AG08395 (cell line): ENCODE measurements at regions not wholly inside any gene's neighbourhood (a gene's known extent, or its start where the extent isn't known, plus 50 kb on each side); places are given as distances from the start of the nearest gene placed in this dataset.

Experiments used
- DNase-seq: peaks from one replicate; pipeline ENCODE4 v3.0.0; 2012; ENCODE audit warnings: mixed read lengths, low spot score

DNA sequence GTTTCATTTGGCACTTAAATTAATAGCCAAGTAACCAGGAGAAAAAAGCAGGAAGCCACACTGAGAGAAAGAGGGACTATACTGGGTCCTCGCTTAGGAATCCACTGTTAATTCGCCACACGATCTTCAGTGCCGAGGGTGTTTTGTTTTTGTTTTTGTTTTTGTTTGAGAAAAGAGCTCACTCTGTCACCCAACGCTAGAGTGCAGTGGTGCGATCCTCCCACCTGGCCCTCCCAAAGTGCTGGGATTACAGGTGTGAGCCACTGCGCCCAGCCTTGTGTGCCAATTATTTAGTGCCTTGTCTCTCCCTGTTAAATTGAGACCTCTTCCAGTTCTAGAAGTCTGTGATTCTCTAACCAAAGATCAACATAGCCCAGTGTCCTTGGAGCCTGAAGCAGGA is 53.8 kb upstream of the TPM1 start:
- no peak for DNase-seq

DNA sequence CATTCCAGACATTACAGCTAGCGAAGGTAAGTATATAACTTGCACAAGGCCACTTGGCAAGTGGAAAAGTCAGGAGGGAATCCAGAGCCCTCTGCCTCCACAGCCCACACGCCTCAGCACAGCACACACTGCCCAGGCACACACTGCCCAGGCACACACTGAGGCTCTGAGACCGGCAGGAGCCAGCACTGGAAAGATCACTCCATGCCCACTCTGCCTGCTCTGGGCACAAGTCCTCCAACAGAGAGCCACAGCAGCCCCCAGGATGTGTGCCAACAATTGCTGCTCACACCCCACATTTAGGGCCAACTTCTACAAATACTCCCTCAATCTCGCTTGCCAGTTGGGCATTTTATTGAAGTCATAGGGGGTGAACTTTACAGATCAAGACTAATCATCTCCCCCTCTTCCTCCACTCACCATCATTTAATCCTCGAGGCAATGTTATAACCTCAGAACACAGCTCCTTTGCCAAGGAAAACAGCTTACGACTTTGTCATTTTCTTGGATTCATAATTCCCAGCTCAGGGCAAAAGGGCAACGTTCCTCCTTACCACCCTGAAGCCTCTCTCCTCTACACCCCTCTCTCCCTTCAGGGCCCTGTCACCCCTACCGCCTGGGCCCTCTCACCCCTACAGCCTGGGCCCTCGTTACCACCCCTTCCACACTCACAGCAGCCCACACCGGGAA is 53.0 kb upstream of the TPM1 start:
- DNase-seq = no peak

DNA sequence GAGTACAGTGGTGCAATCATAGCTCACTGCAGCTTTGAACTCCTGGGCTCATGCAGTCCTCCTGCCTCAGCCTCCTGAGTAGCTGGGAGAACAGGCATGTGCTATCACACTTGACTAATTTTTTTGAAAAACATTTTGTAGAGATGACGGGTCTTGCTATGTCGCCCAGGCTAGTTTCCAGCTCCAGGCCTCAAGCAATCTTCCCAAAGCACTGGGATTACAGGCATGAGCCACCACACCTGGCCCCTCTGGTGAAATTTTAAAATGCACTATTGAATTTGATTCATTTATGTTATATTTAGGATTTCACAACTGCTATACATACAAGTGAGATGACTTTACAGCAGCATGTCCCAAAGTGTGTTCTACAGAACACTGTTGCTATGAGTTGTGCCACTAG is 50.8 kb upstream of the TPM1 start:
- DNase-seq = no peak

DNA sequence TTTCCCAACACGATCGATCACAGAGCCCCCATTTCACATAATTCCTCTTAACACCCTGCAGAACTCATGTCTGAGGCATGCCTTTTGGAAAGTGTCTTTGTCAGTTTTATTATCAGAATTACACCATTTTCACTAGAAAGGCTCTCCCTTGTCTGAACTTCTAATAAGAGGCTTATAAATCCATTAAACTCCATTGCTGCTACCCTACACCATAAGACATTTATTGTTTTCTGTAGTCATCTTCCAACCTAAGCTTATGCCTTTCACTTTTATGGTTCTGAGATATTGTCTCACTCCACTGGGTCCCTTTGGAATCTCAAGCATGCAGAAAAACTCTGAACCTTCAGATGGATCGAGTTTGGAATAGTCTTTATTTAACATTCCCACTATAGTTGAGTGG is 50.2 kb upstream of the TPM1 start:
- no peak for DNase-seq
